Medulla oblongata (tissue), 1 donor: ENCODE measurements at regions not wholly inside any gene's neighbourhood (a gene's known extent, or its start where the extent isn't known, plus 50 kb on each side); places are given as distances from the start of the nearest gene placed in this dataset.

Source experiments
- DNase-seq: peaks from one replicate; pipeline ENCODE4 v3.0.0-alpha.2; 2015; ENCODE audit errors: extremely low spot score

DNA sequence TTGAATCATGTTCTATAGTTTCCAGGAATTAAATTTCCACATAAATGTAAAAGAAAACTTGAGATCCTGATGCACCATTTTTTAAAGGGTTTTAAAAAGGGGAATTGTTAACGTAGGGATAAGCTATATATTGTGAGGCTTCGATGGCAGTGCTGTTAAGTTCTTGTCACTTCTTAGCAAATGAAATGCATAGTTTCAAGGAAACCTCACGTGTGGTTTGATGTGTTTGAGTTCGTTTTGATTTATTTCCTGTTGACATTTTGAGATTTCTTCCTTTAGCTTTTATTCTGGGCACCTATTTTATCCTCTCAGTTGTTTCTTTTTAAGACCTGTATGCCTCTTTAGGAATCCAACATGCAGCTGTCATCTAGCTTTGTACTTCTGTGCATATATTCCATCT lies 301.0 kb downstream of the DOCK8 start:
- DNase-seq, result no peak

DNA sequence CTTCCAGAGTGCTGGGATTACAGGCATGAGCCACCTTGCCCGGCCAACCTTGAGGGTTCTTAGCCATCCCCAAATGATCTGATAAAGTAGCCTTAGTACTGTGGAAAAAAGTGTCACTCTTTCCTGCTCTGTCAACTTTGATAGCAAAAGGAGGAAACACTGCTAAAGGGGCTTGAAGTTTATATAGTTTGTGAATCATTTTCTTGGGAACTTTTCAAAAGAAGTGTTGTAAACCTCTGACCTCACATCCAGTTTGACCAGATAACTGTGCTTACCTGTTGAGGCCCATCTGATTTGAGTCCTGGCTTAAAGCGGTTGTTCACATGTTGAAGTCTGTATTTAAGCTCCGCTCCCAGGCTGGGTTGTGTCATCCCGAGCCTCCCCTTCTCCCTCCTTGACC lies 303.3 kb downstream of the DOCK8 start:
- no peak for DNase-seq

DNA sequence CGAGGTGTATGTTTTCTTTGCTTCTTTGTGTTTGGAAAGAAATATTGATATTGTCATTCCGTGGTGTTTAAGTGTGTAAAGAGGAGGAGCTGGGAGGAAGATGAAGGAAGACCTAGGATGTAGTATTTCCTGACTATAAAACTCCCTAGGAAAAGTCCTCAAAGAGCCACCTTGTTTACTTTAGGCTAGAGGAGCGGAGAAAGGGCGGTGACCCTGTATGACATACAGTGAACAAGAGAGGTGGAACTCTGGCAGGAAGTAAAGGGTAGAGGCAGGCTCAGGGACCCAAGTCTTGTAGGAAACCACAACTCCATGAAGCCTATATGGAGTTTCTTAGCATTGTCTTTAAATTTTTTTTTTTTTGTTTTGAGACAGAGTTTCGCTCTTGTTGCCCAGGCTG lies 303.9 kb downstream of the DOCK8 start:
- no peak for DNase-seq

DNA sequence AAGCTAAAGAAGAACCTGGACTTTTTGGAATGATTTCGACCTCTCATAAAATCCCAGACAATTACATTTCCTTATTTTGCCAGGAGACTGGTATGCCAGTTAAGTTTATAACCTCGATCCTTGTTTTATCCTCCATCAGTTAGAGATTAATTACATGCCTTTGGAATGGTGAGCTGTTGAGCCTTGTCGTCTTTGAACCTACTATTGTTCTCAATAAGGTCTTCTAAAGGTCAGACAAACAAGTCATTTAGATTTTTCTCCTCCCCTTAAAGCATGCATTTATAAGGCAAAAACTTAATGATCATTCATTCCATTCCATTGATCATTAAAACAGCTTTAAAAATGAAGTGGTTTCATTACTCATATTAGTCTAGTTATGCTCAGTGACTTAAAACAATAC lies 304.9 kb downstream of the DOCK8 start:
- DNase-seq, result no peak

DNA sequence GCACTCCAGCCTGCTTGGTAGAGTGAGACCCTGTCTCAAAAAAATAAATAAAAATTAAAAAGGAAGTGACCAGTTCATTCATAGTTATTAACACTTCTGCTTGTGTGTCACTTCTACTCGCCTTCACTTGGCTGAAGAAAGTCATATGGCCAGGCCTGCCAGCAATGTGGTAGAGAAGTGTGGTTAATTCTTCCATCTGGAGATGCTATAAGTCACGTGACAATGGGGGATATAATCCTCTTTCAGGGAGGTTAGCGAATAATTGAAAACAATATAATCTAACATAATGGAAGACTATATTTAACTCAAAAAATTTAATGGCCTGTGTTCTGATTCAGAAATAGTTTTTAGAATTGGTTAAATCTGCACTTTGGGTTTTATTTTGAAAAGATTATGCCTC lies 305.6 kb downstream of the DOCK8 start:
- no peak for DNase-seq

GRCh38 chr9:522190-522589 lies 307.5 kb downstream of the DOCK8 start:
- no peak for DNase-seq

- DNase-seq, result no peak
Measured at GRCh38 chr9:522658-523057, 308.0 kb downstream of the DOCK8 start.

DNA sequence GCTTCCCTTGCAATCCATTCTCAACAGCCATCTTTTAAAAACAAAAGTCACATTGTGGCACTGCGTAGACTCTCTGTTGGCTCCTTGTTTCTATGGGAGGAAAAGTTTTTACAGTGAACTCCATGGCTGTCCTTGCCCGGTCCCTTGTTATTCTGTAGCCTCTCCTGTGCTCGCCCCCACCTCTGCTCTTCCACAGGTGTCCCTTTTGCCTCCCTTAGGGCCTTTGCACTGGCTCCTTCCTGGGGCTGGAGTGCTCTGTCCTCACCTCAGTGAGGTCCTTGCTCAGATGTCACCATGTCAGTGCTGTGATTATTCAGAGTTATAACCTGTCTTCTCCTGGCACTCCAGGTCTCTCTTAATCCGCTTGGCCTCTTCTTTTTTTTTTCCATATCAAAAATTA lies 308.8 kb downstream of the DOCK8 start:
- DNase-seq, result no peak

DNA sequence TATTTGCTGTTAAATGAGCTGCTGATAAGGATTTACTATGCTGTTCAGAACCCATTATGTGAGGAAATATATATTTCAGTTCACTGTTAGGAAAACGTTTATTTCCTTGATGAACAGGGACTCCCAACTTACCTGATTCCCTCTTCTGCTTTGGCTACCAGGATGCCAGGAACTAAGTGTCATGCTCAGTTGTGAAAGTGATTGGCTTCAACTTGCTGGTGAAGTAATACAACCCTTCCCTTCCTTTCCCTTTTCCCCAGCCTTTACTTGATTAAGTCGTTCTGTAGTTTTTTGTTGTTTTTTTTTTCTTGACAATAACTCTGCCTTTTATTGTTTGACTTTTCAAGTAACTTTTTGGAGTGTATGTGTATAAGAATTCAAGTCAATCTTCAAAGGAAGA lies 309.3 kb downstream of the DOCK8 start:
- DNase-seq, result no peak

- no peak for DNase-seq
Measured at GRCh38 chr9:526904-527591, 312.4 kb downstream of the DOCK8 start.

DNA sequence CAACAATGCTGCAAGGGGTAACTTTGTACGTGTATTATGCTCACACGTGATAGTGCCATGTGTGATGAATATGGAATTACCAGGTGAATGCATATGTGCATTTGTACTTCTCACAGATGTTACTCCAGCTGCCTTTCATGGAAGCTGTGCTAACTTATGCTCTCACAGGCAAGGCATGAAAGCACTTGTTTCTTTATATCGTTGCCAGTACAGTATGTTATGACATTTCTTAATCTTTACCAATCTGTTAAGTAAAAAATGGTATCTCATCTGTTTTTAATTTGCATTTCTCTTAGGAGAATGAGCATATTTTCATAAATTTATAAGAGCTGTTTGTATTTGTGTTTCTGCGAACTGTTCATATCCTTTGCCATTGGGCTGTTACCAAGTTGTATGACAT lies 311.8 kb upstream of the DMRT1 start:
- DNase-seq, result no peak

- DNase-seq, result no peak
Measured at GRCh38 chr9:530681-531080, 310.8 kb upstream of the DMRT1 start.

DNA sequence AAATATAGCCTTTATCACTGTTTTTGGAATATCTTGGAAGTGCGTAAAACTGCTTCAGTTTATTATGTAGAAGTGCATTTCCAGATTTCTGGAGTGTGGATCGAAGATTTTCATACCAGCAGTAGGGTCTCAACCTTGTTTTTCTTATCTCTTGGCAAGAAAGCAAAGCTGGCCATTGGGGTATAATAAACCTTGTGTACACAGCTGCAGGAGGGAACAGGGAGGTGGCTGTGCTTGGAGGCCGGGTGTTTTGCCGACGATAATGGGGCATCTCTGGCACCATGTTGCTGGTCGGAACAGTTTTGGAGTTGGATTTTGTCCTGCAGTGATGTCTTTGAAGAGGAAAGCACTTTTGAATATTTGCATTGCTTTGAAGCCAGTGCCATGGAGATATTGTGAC lies 308.8 kb upstream of the DMRT1 start:
- DNase-seq, result no peak

GRCh38 chr9:534886-535285 lies 306.6 kb upstream of the DMRT1 start:
- DNase-seq, result peak; percentile 94

DNA sequence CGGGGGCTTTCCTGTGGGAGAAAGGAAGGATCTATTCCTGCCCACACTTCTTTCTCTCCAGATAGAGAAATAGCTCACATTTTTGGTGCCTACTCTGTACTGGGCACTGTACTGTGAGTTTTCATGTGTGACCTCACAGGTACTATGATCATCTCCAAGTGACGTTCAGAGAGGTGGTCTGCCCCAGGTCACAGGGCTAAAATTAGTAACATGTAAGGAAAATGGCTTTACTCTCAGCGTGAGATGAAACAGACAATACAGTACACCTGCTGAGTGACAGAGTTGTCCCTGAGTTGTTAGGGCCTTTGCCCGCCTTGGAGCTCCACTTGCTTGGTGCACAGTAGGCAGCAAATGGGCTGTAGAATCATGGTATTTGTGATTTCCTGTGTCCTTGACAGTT lies 306.1 kb upstream of the DMRT1 start:
- DNase-seq, result no peak

- no peak for DNase-seq
Measured at GRCh38 chr9:536597-537511, 304.6 kb upstream of the DMRT1 start.

DNA sequence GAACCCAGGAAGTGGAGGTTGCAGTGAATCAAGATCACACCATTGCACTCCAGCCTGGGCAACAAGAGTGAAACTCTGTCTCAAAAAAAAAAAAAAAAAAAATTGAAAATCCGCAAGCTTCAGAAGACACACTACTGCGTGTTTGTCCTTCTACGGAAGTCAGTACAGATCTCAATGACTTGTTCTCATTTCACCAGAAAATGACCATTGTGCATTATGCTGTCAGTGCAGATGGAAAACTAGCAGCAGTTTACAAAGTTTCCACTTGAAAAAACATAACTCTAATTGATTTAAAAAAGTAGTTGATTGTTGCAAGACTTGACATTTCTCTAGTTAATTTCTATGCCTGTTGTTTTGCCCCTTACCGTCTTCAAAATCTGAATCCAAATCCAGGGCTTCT lies 298.0 kb upstream of the DMRT1 start:
- DNase-seq, result no peak

DNA sequence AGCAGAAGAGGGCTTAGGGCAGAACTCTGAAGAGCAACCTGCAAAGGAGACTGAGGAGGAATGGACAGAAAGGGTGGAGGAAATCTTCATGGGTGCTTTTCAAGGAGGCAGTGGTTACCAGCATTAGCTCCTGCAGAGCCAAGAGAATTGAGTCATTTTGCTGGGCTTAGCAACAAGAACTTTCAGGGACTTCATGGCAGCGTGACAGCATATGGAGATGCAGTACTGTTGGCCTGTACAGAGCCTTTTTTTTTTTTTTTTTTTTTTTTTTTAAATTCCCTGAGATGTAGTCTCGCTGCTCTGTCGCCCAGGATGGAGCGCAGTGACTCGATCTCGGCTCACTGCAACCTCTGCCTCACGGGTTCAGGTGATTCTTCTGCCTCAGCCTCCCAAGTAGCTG lies 296.0 kb upstream of the DMRT1 start:
- no peak for DNase-seq

- no peak for DNase-seq
Measured at GRCh38 chr9:546235-546634, 295.3 kb upstream of the DMRT1 start.

- peak; percentile 86 for DNase-seq
Measured at GRCh38 chr9:546797-547223, 294.7 kb upstream of the DMRT1 start.

DNA sequence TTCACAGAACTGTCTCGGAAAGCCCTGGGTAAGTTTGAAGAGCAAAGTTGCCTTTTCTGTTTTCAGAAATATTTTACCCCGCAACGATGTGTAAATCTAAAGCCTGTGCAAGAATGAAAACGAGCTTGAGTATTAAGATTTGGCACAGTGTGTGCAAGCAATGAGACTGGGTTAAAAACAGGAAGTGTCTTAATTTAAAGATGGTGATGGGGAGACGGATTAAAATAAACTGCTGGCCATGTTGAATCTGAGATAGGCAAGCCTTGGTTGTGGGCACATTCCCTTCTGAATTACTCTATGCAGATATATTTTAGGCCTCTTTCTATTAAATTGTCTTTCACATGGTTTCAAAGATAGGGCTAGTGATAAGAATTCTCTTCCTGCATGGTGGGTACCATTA lies 294.2 kb upstream of the DMRT1 start:
- no peak for DNase-seq

- no peak for DNase-seq
Measured at GRCh38 chr9:549455-549997, 292.0 kb upstream of the DMRT1 start.

- DNase-seq, result no peak
Measured at GRCh38 chr9:550333-550732, 291.2 kb upstream of the DMRT1 start.
